ENCODE measurements at regions not wholly inside any gene's neighbourhood (a gene's known extent, or its start where the extent isn't known, plus 50 kb on each side); places are given as distances from the start of the nearest gene placed in this dataset.

DNA sequence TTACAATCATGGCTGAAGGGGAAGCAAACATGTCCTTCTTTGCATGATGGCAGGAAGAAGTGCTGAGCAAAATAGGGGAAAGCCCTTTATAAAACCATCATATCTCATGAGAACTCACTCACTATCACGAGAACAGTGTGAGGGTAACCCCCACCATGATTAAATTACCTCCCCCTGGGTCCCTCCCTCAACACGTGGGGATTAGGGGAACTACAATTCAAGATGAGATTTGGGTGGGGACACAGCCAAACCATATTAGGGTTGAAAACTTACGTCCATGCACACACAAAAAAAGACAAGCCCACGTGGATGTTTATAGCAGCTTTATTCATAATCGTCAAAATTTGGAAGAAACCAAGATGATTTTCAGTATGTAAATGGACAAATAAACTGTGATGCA is 72.3 kb downstream of the RPL22L1 start:
- ChIA-PET CTCF (no interaction called here), POLR2A (no interaction called here)
- DNase-seq (ENCODE audit: extremely low spot score), result no peak
- TF ChIP-seq SUZ12 (IDR thresholded peaks at IDR 0.05) (no peak), ARNT (IDR thresholded peaks at IDR 0.05) (no peak), FOXA1 (IDR thresholded peaks at IDR 0.05) (no peak), CTBP1 (IDR thresholded peaks at IDR 0.05; ENCODE audit: borderline replicate concordance) (no peak), FOXM1 (IDR thresholded peaks at IDR 0.05; ENCODE audit: borderline replicate concordance) (no peak), ELF4 (IDR thresholded peaks at IDR 0.05) (no peak), FOXK2 (IDR thresholded peaks at IDR 0.05) (no peak), SP1 (IDR thresholded peaks at IDR 0.05) (no peak), L3MBTL2 (conservative IDR thresholded peaks at IDR 0.05) (no peak), ZNF384 (IDR thresholded peaks at IDR 0.05) (no peak), BHLHE40 (IDR thresholded peaks at IDR 0.05; ENCODE audit: borderline replicate concordance) (no peak), TARDBP (IDR thresholded peaks at IDR 0.05) (no peak)
- TF ChIP-seq, protein P1, sequence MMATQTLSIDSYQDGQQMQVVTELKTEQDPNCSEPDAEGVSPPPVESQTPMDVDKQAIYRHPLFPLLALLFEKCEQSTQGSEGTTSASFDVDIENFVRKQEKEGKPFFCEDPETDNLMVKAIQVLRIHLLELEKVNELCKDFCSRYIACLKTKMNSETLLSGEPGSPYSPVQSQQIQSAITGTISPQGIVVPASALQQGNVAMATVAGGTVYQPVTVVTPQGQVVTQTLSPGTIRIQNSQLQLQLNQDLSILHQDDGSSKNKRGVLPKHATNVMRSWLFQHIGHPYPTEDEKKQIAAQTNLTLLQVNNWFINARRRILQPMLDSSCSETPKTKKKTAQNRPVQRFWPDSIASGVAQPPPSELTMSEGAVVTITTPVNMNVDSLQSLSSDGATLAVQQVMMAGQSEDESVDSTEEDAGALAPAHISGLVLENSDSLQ (IDR thresholded peaks at IDR 0.05), result no peak

DNA sequence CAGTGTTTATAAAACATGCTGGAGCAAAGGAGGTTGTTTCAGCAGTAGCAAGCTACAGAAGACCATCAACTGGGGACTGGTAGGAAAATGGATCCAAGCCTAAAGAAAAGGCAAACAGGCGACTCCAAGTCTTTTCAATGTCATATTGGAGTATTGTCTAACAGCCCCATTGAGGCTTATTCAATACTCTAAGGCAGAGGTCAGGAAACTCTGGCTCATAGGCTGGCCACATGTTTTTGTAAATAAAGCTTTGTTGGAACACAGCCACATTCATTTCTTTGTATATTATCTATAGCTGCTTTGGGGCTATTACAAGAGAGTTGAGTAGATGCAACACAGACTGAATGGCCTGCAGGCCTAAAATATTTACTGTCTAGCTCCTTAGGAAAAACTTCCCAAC is 77.5 kb downstream of the RPL22L1 start:
- ChIA-PET CTCF (interaction anchor here (0.5 kb wide), 1 partner anchor 1542 kb away, joined by 3 read pairs; no protein-coding TSS in a partner anchor), POLR2A (no interaction called here)
- no peak for DNase-seq (ENCODE audit: extremely low spot score)
- no peak for TF ChIP-seq SP1 (IDR thresholded peaks at IDR 0.05)
- no peak for TF ChIP-seq HDGF (IDR thresholded peaks at IDR 0.05; ENCODE audit: borderline replicate concordance)
- TF ChIP-seq FOXA1 (IDR thresholded peaks at IDR 0.05), result no peak
- no peak for TF ChIP-seq L3MBTL2 (conservative IDR thresholded peaks at IDR 0.05)
- no peak for TF ChIP-seq FOXK2 (IDR thresholded peaks at IDR 0.05)
- TF ChIP-seq ELF4 (IDR thresholded peaks at IDR 0.05), result no peak
- TF ChIP-seq, protein P1 (IDR thresholded peaks at IDR 0.05), result no peak

DNA sequence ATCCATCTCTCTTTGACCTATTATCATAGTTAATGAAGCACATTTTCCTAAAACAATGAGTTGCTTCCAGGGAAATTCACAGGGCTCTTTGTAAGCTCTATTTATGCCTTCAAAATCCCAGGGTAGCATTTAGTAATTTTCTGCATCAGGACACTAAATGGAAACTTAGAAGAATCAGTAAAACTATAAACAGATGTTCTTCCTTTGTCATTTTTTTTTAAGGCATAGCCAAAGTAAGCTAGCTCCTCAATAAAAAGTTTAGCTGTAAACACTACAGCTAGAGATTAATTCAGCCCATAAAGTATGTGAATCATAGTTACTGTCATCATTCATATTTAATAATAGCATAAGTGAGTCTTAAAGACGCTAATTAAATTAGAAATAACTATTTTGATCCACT is 79.3 kb downstream of the RPL22L1 start:
- DNase-seq (ENCODE audit: extremely low spot score), result no peak
- ChIA-PET POLR2A (no interaction called here), CTCF (no interaction called here)
- TF ChIP-seq BHLHE40 (IDR thresholded peaks at IDR 0.05; ENCODE audit: borderline replicate concordance), result no peak
- TF ChIP-seq ZNF384 (IDR thresholded peaks at IDR 0.05), result no peak
- TF ChIP-seq SUZ12 (IDR thresholded peaks at IDR 0.05), result no peak
- no peak for TF ChIP-seq ELF4 (IDR thresholded peaks at IDR 0.05)
- no peak for TF ChIP-seq HDGF (IDR thresholded peaks at IDR 0.05; ENCODE audit: borderline replicate concordance)
- no peak for TF ChIP-seq ARNT (IDR thresholded peaks at IDR 0.05)
- TF ChIP-seq LEF1 (IDR thresholded peaks at IDR 0.05; ENCODE audit: borderline replicate concordance), result no peak
- TF ChIP-seq FOXA1 (IDR thresholded peaks at IDR 0.05), result no peak
- TF ChIP-seq CTBP1 (IDR thresholded peaks at IDR 0.05; ENCODE audit: borderline replicate concordance), result no peak
- TF ChIP-seq, protein P1 (IDR thresholded peaks at IDR 0.05), result no peak
- no peak for TF ChIP-seq NFRKB (IDR thresholded peaks at IDR 0.05)

DNA sequence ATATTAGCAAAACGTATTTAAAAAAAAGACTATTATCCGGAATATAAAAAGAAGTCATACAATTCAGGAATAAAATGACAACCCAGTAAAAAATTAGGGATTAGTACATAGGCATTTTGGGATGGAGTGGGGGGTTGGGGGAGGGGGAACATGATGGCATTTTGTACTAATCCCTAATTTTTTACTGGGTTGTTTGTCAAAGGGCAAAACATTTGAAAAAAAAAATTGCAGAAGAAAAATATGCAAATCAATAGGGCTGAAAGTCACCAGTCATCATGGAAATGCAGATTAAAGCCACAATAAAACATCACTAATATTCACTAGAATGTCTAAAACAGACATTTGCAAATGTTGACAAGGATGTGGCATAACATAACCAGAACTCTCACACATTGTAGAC is 82.5 kb downstream of the RPL22L1 start:
- POLR2A ChIA-PET, result no interaction called here
- TF ChIP-seq LEF1 (IDR thresholded peaks at IDR 0.05; ENCODE audit: borderline replicate concordance), result no peak
- no peak for TF ChIP-seq BHLHE40 (IDR thresholded peaks at IDR 0.05; ENCODE audit: borderline replicate concordance)
- TF ChIP-seq HDGF (IDR thresholded peaks at IDR 0.05; ENCODE audit: borderline replicate concordance), result no peak
- TF ChIP-seq, protein P1 (IDR thresholded peaks at IDR 0.05), result no peak
- TF ChIP-seq ELF4 (IDR thresholded peaks at IDR 0.05), result no peak
- TF ChIP-seq FOXK2 (IDR thresholded peaks at IDR 0.05), result no peak
- no peak for TF ChIP-seq NFRKB (IDR thresholded peaks at IDR 0.05)
- no peak for TF ChIP-seq L3MBTL2 (conservative IDR thresholded peaks at IDR 0.05)
- no peak for TF ChIP-seq TARDBP (IDR thresholded peaks at IDR 0.05)
- no peak for TF ChIP-seq FOXM1 (IDR thresholded peaks at IDR 0.05; ENCODE audit: borderline replicate concordance)
- TF ChIP-seq CTBP1 (IDR thresholded peaks at IDR 0.05; ENCODE audit: borderline replicate concordance), result no peak
- TF ChIP-seq FOXA1 (IDR thresholded peaks at IDR 0.05), result no peak
- TF ChIP-seq ZNF384 (IDR thresholded peaks at IDR 0.05), result no peak
- TF ChIP-seq SUZ12 (IDR thresholded peaks at IDR 0.05), result no peak
- CTCF ChIA-PET, result no interaction called here
- DNase-seq (ENCODE audit: extremely low spot score), result no peak

DNA sequence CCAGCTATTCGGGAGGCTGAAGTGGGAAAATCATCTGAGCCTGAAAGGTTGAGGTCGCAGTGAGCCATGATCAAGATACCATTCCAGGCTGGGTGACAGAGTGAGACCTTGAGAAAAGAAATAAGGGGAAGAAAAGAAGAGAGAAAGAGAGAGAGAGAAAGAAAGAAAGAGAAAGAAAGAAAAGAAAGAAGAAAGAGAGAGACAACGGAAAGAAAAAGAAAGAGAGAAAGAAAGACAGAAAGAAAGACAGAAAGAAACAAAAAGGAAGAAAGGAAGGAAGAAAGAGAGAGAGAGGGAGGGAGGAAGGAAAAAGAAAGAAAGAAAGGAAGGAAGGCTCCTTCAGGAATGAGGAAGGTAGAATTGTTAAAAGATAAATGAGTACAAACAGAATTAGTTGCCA is 84.5 kb downstream of the RPL22L1 start:
- TF ChIP-seq ARNT (IDR thresholded peaks at IDR 0.05), result no peak
- no peak for TF ChIP-seq BHLHE40 (IDR thresholded peaks at IDR 0.05; ENCODE audit: borderline replicate concordance)
- TF ChIP-seq FOXM1 (IDR thresholded peaks at IDR 0.05; ENCODE audit: borderline replicate concordance), result no peak
- TF ChIP-seq NFRKB (IDR thresholded peaks at IDR 0.05), result no peak
- TF ChIP-seq ELF4 (IDR thresholded peaks at IDR 0.05), result no peak
- ChIA-PET CTCF (no interaction called here), POLR2A (no interaction called here)
- DNase-seq (ENCODE audit: extremely low spot score), result no peak

DNA sequence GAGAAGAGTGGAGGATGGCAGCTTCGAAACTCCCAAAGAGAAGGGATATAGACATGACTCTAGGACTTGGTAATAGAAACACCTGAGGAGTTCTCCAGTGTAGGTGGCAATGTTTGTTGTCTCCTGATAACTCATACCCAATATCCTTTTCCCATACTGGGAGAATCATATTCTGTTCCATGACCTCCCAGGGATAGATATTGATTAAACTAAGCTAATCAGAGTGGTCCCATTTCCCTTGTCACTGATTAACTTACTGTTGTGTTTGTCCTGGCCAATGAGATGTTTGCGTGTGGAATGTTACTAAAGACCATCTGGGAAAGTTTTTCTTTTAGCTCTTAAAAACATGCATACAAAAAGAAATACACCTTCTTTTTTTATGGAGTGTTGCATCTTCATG is 85.6 kb downstream of the RPL22L1 start:
- DNase-seq (ENCODE audit: extremely low spot score), result no peak
- CTCF ChIA-PET, result no interaction called here

More for the DNA sequence above, 85.6 kb downstream of the RPL22L1 start:
- TF ChIP-seq CTBP1 (IDR thresholded peaks at IDR 0.05; ENCODE audit: borderline replicate concordance) (no peak), FOXM1 (IDR thresholded peaks at IDR 0.05; ENCODE audit: borderline replicate concordance) (no peak), NFRKB (IDR thresholded peaks at IDR 0.05) (no peak)
- POLR2A ChIA-PET, result no interaction called here

All from HEK293T (cell line).